ENCODE measurements at regions not wholly inside any gene's neighbourhood (a gene's known extent, or its start where the extent isn't known, plus 50 kb on each side); places are given as distances from the start of the nearest gene placed in this dataset.
A peak's percentile ranks its signal among the peaks of the same experiment; 100 is the strongest.

DNA sequence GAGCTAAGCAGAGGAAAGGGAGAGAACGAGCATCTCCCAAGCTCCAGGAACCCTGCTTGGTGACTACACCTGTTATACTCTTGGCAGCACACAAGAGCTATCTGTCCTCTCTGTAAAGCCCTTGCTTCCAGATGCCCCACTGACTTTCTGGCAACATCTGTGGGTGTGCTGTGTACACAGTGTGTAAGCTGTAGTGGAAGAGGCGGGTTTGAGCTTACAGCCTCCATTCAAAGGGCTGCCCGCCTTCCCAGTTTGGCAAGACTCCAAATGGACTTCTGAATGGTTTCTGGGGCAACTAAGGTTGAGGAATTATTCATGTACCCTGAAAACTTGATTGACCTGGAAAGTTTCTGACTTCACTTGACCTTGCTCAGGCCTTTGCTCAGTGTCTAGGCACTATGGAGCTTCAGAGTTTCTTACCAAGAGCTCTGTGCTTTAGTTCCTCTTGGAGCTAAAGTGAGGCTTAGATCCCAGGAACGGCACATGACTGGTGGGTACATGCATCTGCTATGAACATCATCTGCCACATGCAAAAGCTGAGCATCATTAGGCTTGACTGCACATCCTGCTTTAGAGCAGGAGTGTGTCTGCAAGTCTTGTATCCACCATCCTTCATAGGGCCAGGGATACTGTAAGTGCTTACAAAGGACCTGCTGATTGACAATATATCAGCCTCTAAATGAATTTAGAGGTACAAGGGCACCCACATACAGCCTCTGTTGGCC, 290.9 kb upstream of the SIX2 start:
- DNase-seq: no peak

DNA sequence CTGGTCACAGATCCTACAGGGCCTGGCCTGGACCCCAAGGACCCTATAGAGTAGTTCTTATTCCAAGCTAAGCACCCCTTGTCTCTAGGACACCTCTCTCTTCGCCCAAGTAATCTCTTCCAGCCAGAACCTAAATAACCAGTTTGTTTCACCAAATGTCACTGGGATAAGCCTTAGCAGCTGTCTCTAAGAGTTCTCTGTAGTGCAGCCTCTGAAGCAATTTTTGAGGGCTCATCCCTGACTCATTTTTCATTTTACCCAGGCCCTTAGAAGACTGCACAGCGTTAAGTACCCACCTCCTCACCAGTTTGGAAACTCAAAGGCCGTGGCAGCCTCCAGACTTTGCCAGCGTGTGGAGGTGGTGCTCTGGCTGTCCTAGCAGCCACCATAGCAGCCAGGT, 290.1 kb upstream of the SIX2 start:
- DNase-seq: no peak

- DNase-seq: peak; percentile 34
These were observed 283.9 kb upstream of the SIX2 start for GRCh38 chr2:45293182-45293581.

GRCh38 chr2:45291296-45291701, 282.0 kb upstream of the SIX2 start:
- no peak for DNase-seq

DNA sequence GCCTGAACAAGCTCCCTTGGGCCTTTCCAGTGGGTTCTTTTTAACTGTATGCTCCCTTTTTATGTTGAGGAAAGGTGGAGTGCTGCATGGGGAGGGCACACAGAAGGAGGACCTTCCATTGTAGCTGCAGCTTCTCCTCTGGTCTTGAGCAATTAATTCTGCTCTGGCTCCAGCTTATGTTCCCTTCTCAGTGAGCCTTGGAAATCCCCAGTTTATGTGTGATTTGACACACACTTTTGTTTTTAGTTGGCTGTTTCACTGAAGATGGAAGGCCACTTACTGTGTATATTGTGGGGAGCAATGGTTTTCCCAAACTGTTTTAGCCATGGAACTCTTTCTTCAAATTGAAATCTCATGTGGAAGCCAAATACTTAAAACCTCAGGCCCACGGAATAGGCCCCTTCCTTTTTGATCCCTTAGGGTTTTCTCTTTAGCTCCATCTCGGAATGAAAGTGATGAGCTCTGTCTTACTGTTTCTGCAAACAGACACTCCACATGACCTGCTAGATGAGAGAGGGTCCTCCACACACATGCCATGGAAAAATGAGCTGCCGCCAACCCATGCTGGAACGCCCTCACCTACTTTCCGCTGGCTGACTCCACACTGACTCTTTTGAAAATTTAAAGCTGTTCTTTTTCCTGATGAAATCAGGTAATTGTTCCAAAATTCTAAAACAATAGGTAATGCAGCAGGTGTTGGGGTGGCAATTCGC, 280.9 kb upstream of the SIX2 start:
- no peak for DNase-seq

DNA sequence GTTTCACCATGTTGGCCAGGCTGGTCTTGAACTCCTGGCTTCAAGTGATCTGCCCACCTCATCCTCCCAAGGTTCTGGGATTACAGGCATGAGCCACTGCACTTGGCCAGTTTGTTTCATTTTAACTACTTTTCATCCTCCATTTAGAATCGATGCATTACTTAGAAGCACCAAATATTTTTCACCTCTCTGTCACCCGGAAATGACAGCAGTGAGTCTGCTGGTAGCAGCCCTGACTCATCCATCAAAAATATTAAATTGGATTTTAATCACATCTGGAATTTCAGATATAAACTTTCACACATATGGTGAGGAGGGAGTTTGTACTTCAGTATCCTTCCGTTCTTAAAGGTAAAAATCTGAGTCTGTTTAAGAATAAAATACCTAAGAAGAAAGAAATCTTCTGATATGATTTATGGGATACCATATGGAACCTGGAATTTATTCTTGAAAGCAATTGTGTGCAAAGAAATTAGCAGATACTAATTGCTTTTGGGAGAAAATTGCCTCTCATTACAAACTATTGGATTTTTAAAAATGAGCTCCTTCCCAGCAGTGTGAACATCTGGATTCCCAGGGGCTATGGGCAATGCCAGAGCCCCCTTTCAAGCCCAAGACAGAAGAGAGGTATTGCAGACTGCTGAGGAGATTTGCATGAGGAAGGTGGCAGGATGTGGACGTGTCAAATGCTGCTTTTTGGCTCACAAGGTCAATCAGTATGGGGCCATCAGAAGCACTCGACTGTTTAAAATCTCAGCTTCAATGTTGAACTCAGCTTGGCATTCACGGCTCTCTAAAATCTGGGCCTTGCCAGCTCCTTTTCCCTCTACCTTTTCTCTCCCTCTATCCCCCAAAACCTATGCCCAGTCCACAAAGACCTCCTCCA, 279.5 kb upstream of the SIX2 start:
- DNase-seq: peak; percentile 63

DNA sequence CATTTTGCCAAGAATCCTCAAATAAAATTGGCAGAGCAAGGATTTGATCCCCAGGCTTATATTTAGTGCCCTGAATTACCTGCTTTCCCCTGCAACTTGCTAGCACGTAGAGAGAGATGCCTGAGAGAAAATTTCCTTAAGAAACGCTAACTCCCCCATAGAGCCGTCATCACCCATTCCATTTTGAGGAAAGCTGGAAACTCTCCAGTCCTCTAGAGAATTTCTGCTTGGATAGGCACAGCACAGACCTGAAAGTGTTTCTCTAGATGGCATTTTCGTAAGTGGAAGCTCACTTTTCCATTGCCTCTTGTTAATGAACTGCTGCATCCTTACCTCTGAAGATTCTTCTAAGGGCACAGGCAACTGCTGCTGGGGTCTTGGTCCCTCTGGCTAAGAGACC, 277.8 kb upstream of the SIX2 start:
- DNase-seq: no peak

DNA sequence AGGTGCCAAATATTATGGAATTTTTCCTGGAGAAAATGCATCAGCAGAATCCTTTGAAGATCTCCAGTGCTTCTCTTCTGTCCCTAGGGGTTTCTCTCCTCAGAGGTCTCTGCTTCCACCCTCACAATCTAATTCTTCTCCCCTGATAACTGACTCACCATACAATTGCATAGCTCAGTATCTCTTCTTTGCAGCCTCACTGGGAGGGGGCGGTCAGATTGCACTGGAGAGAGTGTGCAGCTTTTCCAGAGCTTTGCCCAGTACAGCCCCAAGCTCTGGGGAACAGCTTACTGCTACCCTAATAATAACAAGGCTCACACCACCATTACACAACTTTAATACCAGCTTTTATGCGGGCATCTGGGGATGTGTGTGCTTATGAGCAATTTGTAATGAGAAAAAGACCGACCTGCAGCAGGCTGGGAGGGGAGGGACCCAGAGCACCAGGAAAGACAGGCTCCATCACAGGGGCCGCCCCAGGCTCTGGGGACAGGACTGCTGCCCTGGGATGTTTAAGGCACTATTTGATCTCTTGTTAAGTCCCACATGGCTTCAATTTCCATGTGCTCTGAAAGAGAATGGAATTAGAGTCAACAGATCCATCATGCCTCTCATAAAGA, 276.6 kb upstream of the SIX2 start:
- peak; percentile 25 for DNase-seq

DNA sequence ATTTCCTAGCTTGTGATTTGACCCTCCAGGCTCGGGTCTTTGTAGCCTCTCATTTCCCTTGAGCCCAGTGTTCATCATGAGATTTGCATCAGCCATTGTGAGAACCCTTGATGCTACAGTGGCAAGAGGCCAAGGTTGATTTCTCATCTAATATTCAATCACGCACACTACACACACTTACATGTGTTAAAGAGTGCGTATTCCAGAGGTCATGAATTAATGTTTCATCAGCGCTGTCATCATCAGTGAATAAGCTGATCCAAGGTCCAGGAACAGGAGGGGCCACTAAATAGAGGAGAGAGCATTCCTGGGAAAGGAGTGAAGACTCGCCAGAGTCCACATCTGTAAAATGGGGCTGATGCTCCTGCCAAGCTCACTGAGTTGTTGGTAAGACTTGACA, 276.1 kb upstream of the SIX2 start:
- DNase-seq: peak; percentile 55

- no peak for DNase-seq
These were observed 275.4 kb upstream of the SIX2 start for GRCh38 chr2:45284621-45284995.

DNA sequence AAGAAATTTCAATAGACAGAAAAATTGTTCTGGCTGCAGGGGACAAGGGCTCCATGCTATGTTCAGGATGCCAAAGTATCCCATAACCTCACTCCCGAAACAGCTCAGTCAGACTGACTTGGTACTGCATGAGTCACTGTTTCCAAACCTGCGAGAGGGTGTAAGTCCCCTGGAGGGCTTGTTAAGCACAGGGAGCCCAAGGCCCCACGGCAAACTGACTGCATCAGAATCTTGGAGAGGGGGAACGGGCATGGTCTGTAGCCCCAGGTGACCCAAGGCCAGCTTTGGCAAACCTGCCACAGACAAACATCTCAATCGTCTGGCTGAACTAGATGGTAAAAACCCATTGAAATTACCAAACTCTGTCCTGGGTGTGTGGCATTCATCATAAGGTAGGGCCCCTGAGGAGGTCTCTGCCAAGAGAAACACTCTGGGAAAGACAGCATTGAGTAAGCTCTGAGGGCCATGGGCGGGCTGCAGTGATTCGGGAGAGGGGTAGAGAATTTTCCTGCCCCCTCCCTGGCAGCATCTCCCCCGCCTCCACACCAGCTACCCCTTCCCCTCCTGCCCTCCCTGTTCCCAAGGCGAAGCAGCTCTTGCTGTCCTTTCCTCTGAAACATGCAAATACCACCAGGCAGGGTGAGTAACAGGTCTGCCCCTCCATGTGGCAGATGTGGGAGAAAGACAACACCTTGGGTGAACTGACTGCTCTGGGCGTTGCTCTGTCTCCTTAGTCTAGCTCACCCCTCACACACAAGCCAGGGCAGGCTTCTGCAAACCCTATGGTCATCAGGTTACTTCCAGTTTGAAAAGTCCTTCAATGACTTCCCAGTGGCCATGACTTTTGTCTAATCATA, 274.7 kb upstream of the SIX2 start:
- peak; percentile 52 for DNase-seq

DNA sequence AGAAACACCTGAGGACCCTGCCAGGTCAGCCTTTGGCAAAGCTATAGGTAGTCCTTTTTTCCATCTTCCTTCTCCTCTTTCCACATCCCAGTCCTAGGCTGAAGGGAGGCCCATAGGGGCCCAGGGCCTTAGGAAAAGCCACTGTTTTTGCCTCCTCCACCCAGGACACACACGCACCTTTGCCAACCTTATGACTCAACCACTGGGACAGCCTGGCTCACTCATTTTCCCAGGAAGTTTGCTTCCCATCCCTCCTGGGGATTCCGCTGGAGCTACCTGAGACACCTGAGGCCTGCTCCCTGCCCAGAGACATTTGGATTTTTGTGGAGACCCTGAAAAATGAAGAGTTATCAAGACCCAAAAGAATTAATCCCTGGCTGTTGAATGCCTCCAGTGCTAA, 273.4 kb upstream of the SIX2 start:
- DNase-seq: no peak

GRCh38 chr2:45281311-45281710, 272.1 kb upstream of the SIX2 start:
- no peak for DNase-seq

GRCh38 chr2:45280794-45281193, 271.5 kb upstream of the SIX2 start:
- DNase-seq: no peak

- no peak for DNase-seq
These were observed 270.1 kb upstream of the SIX2 start for GRCh38 chr2:45279356-45279755.

DNA sequence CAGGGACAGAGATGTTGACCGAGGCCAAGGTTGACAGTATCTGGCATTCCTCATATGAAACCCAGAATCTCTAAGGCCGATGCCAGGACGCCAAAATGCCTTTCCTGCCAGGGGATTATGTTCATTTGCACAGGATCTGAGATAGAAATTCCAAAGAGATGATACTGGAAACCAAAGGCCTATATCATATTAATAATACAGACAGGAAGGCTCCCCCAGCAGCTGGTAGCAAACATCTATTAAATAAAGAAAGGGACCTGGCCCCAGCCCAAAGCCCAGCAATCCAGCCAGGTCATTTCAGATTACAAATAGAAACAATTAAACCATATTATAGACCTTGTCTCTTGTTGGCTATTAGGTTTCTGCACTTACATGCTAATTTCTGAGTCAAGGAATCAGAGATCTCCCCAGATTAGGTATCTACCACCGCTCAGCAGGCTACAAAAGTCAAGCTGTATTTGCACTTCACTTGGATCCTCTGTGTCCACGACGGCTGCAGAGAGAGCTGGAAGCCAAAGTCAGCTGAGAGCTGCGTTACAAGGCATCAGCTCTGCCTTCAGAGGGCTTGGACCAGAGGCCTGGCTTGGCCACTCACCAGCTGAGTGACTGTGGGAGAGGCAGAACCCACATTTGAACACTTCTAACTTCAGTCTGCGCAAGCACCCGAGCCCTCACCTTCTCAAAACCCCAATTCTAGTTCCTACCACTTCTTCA, 269.3 kb upstream of the SIX2 start:
- DNase-seq: no peak

GRCh38 chr2:45276914-45277313, 267.7 kb upstream of the SIX2 start:
- DNase-seq: no peak

- DNase-seq: no peak
These were observed 266.6 kb upstream of the SIX2 start for GRCh38 chr2:45275806-45276205.

DNA sequence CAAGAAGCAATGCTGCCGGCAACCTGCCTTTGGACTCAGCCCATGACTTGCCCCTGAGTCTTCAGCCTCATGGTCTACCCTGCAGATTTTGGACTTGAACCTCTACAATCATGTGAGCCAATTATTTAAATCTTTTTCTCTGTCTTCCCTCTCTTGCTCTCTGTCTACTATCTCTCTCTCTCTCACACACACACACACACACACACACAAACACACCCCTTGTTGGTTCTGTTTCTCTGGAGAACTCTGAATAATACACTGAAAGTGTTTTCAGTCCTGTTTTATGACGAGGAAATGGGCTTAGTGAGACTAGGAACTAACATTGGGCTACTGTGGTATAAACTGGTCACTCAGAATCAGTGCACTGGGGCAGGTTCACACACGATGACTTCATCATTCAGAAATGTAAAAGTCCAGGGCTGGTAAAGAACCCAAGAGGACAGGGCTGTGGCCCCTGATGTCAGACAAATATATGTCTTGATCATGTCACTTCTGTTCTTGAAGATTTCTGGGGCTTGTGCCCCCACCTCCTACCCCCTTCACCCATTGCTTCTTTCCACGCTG, 266.1 kb upstream of the SIX2 start:
- DNase-seq: no peak

- no peak for DNase-seq
These were observed 265.1 kb upstream of the SIX2 start for GRCh38 chr2:45274250-45274926.

Measured in fibroblast of skin of abdomen (primary cell).